Effector CD8-positive, alpha-beta T cell (primary cell): ENCODE measurements at regions not wholly inside any gene's neighbourhood (a gene's known extent, or its start where the extent isn't known, plus 50 kb on each side); places are given as distances from the start of the nearest gene placed in this dataset.
"Not testable (repeated sequence)": the region's sequence is repeated elsewhere in the genome, so short reads cannot be mapped to it uniquely, and the experiment has no call there.

Experiments
- DNase-seq: peaks from one replicate; lab custom pipeline; 2025; lab: John Stamatoyannopoulos, UW

GRCh38 chr5:155116456-155117251, 103.1 kb downstream of the KIF4B start:
- DNase-seq = no peak

- DNase-seq = no peak
These were observed 112.1 kb downstream of the KIF4B start for GRCh38 chr5:155125551-155126095.

GRCh38 chr5:155126573-155126972, 113.0 kb downstream of the KIF4B start:
- no peak for DNase-seq

- no peak for DNase-seq
These were observed 114.0 kb downstream of the KIF4B start for GRCh38 chr5:155127552-155127951.

GRCh38 chr5:155128786-155129512, 115.4 kb downstream of the KIF4B start:
- no peak for DNase-seq

- DNase-seq = no peak
These were observed 115.9 kb downstream of the KIF4B start for GRCh38 chr5:155129513-155129880.

- DNase-seq = no peak
These were observed 120.6 kb downstream of the KIF4B start for GRCh38 chr5:155134130-155134529.

- no peak for DNase-seq
These were observed 122.8 kb downstream of the KIF4B start for GRCh38 chr5:155136216-155136850.

- no peak for DNase-seq
These were observed 124.1 kb downstream of the KIF4B start for GRCh38 chr5:155137683-155138082.

- DNase-seq = no peak
These were observed 127.1 kb downstream of the KIF4B start for GRCh38 chr5:155140646-155141045.

- DNase-seq = no peak
These were observed 131.4 kb downstream of the KIF4B start for GRCh38 chr5:155144956-155145355.

GRCh38 chr5:155147222-155147621, 133.7 kb downstream of the KIF4B start:
- no peak for DNase-seq

GRCh38 chr5:155148694-155149093, 135.1 kb downstream of the KIF4B start:
- DNase-seq = no peak

- DNase-seq = no peak
These were observed 136.5 kb downstream of the KIF4B start for GRCh38 chr5:155150012-155150411.

GRCh38 chr5:155154973-155155372, 141.4 kb downstream of the KIF4B start:
- DNase-seq = no peak

- DNase-seq = not testable (repeated sequence)
These were observed 149.5 kb downstream of the KIF4B start for GRCh38 chr5:155163084-155163483.

GRCh38 chr5:155167736-155168135, 154.2 kb downstream of the KIF4B start:
- DNase-seq = no peak

GRCh38 chr5:155181542-155181941, 168.0 kb downstream of the KIF4B start:
- DNase-seq = no peak

- no peak for DNase-seq
These were observed 175.9 kb downstream of the KIF4B start for GRCh38 chr5:155189476-155189875.

- no peak for DNase-seq
These were observed 176.4 kb downstream of the KIF4B start for GRCh38 chr5:155189981-155190380.

GRCh38 chr5:155193029-155193428, 179.5 kb downstream of the KIF4B start:
- no peak for DNase-seq

- no peak for DNase-seq
These were observed 180.0 kb downstream of the KIF4B start for GRCh38 chr5:155193483-155194107.
